NCI-H82 treated with DMSO at 0.1 percent for 48 hours (cell line): ENCODE measurements at regions not wholly inside any gene's neighbourhood (a gene's known extent, or its start where the extent isn't known, plus 50 kb on each side); places are given as distances from the start of the nearest gene placed in this dataset.
"Not testable (repeated sequence)": the region's sequence is repeated elsewhere in the genome, so short reads cannot be mapped to it uniquely, and the experiment has no call there.

Experiments used
- DNase-seq: peaks from one replicate; lab custom pipeline; 2025; ENCODE audit not compliant: unreplicated experiment; lab: John Stamatoyannopoulos, UW

DNA sequence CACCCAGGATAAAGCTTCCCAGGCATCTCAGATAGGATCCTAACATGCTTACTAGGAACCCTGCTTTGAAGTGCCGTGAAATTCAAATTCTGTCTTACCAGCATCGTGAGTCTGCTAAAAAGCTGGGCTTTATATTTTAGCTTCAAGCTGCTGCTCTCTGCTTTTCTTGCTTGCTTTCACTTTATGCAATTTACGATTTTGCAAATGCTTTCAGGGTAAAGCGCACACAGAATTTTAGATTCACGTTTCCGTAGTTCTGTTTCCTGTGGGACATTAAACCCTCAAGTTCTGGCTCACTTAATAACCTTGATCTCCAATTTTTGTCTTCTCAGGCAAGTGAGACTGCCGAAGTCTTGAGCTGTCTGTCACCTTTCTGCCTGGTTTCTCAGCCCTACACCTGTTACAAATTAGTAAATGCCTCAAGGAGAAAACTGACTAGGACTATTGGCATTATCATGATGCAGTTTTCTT is 170.5 kb upstream of the TGFBR2 start:
- DNase-seq = no peak

DNA sequence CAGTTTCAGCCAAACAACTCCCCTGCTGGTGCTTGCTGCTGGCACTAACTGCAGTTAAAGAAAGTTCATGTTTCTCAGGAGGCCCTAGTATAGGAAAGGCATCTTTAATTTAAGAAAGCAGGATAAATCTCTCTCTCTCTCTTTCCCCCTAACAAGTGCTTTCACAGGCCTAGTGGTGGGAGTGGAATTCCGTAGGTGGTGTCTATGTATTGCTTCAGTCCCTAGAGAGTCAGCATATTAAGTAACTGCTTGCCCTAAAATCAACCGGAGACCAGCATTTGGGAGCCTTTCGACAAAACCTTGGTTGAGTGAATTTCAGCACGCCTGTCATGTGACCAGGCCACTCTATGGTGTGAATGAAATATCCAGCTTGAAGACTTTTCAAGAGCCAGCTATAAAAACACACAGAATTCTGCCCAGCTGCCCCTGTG is 169.2 kb upstream of the TGFBR2 start:
- no peak for DNase-seq

DNA sequence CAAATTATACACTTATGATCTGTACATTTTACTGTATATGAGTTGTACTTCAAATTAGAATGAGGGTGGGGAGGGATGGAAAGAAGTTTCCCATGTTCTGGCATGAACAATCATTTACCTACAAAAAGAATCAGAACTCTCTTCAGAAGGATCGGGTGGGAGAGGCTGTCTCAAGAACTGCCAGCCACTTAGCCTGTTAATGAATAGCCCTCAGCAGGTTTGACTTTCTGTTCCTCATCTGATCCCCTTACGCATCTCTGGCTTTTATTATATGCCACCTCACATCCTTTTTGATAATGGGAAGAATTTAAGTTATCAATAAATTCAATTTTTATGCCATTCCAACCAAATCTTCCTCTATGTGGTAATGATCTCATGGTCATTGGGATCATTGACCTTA is 168.3 kb upstream of the TGFBR2 start:
- no peak for DNase-seq

DNA sequence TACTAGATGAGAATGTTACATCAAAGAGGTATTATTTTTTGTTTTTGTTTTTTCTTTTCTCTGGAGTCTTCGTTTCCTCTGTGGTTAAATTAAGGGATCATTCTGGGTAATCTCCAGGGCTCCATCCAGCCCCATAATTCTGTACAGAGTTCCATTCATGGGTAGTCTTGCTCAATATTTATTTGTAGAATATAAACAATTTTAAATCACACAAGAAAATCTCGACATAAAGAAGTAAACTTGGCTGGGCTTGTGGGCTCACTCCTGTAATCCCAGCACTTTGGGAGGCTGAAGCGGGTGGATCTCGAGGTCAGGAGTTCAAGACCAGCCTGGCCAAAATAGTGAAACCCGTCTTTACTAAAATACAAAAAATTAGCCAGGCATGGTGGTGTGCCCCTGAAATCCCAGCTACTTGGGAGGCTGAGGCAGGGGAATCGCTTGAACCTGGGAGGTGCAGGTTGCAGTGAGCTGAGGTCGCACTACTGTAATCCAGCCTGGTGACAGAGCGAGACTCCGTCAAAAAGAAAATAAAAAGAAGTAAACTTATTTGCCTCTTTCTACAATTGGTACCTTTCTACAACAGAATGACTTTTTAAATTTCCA is 166.8 kb upstream of the TGFBR2 start:
- no peak for DNase-seq

GRCh38 chr3:30440147-30440604 is 166.2 kb upstream of the TGFBR2 start:
- DNase-seq = no peak

DNA sequence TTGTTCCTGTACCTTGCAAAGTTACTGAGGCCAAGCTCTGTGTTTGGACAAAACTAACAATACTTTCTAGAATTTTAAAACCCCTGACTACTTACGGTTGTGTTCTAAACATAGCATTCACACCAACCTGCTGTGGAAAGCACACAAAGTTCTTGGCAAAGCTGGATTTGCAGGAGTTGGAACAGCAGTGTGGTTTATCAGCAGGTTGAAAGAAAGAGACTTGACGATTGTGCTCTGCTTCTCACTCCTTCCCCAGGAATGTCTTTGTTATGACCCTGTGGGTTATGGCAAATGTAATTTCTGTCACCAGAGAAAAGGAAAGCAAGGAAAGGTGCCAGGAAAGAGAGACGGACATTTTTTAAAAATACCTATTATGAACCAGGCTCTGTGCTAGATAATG is 165.5 kb upstream of the TGFBR2 start:
- no peak for DNase-seq

DNA sequence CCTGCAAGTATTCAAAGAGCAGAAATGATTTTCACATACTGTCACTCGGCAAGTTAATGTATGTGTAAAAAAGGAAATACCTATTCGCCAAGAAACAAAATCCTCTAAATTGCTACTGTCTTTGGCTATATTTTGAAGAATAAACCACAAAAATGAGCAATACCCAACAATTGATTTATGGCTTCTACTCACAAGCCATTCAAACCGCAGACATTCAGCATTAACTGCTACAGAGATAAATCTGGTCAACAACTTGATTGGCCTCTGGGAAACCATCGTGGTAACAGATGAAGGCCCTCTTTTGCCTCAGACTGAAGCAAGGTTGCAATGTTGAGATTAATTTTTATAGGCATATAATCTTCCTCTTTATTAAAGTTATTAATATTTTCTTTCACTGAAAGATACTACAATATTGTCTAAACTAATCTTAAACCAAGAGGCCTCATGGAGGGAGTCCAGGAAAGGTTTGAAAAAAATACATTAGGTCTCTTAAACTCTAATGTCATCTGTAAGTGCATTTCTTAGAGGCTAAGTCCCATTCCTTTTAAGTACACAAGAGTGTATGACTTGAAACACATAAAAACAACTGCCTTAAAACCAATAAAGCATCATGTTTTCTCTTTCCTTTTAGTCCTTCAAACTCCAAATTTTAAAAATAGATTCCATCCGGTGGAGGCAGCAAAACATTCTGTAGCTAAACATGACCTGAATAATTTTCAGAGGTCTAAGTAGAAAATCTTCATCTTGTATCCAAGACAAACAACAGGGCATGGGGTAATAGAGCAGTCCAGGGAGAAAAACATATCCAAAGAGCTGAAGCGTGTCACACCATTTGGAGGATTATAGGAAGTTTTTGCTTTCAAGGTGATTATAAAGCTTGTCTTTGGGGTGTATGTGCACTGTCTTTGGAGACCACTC is 162.4 kb upstream of the TGFBR2 start:
- DNase-seq = no peak

DNA sequence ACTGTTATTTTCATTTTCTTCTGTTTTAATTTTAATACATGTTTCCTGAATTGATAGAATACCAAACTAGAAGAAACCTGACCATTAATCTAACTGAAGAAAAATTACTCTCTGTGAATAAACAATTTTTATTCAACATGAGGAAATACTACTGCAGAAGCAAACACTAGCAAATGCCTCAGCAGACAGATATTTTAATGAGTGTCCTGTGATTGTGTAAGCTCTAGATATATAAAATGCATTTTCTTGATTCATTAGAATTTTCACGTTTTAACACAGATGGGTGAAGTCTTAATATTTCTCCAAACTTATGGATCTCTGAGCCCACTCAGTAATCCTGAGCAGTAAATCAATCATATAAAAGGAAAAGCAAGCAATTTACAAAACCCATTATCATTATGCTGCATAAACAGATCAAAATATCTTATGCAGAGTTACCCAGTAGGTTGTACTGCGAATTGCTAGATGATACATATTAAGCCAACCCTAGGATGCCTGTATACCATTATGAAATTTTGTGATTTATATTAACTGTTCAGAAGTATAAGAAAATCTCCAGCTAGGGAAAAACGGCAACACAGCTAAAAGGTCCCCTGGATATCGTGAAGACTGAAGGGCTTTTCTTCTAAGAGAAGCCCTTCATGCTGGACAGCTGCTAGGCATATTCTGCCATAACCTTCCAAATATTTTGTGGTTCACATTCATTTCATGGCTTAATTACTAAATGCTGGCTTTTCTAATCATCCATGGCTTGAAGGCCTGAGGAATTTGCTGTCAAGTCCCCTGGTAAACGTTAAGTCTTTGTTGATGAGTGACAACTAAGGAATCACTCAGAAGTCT is 157.7 kb upstream of the TGFBR2 start:
- no peak for DNase-seq

GRCh38 chr3:30449290-30449632 is 157.1 kb upstream of the TGFBR2 start:
- DNase-seq = no peak

DNA sequence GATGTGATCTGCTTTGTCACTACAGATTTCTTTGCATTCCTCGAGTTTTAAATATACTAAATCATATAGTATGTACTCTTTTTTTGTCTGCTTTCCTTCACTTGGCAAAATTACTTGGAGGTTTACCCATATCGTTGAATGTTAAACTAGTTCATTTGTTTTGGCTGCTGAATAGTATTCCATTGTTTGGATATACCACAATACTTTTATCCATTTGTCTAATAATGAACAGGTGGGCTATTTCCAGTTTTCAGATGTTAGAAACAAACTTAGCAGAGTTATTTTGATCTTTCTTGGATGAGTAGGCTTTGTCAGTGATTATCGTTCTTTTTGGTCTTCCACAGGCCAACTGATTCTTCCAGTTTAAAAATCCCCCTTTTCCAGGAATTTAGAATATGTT is 154.0 kb upstream of the TGFBR2 start:
- no peak for DNase-seq

DNA sequence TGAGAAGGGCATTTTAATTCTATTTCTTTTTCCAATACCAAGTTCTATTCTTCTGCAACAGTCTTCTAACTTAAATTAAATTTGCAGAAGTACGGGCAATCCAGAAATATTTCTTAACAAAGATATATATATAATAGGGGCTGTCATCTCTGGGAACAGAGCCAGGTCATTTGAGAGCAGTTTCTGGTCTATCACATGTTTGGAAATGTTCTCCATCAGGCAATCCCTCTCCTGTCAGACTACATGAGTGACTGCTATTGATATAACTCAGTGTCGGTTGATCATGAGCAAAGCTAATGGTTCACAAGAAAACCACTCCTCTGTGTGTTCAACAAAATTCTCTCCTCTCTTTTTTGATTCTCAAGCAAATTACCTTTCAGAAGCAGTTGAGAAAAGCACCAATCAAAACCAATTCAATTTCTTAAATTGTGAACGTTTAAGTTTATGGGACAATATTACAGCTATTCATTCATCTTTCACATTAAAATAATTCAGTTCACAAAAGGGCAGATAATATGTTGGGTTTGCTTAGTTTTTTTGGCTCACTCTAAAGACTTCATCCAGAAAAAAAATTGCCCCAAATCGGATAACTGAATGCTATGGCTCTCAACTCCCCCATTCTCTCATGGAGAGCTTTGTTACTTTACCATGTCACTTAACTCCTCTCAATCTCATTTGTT is 152.9 kb upstream of the TGFBR2 start:
- no peak for DNase-seq

GRCh38 chr3:30454636-30455035 is 151.8 kb upstream of the TGFBR2 start:
- DNase-seq = no peak

GRCh38 chr3:30455112-30455511 is 151.3 kb upstream of the TGFBR2 start:
- not testable (repeated sequence) for DNase-seq

GRCh38 chr3:30455840-30456239 is 150.6 kb upstream of the TGFBR2 start:
- no peak for DNase-seq

DNA sequence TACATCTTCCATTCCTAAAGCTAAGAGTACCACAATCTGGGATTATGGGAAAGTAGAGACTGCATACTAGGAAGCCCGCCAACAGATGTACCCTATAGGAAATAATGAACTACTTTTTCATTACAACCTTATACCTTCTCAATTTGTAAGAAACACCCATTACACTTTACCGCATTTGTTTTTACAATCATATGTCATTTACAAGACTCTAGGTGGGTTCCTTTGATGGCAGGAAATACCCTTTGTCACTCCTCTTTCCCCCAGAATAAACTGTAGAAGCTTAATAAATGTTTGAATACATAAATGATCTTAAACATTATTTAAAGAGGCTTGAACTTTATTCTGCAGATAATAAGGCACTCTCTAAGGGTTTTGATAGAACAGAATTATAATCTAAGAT is 150.1 kb upstream of the TGFBR2 start:
- DNase-seq = no peak

- DNase-seq = no peak
These were observed 149.3 kb upstream of the TGFBR2 start for GRCh38 chr3:30457081-30457480.

- DNase-seq = no peak
These were observed 148.7 kb upstream of the TGFBR2 start for GRCh38 chr3:30457726-30458125.

DNA sequence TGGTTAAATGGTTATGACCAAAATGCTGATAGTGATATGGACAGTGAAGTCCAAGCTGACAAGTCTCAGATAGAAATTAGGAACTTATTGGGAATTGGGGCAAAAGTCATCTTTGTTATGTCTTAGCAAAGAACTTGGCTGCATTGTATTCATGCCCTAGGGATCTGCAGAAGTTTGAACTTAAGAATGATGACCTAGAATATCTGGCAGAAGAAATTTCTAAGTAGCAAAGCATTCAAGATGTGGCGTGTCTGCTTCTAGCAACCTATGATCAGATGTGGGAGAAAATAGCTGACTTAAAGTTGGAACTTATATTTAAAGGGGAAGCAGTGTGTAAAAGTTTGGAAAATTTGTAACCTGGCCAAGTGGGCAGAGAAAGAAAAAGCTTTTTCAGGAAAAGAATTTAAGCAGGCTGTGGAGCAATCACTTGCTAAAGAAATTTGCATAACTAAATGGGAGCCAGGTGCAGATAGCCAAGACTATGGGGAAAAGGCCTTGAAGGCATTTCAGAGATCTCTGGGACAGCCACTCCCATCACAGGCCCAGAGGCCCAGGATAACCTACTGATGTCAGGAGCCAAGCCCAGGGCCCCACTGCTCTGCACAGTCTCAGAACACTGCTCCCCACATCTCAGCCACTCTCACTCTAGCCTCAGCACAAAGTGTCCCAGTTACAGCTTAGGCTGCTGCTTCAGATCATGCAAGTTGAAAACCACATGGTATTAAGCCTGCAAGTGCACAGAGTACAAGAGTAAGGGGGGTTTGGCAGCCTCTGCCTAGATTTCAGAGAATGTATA is 147.8 kb upstream of the TGFBR2 start:
- DNase-seq = no peak

DNA sequence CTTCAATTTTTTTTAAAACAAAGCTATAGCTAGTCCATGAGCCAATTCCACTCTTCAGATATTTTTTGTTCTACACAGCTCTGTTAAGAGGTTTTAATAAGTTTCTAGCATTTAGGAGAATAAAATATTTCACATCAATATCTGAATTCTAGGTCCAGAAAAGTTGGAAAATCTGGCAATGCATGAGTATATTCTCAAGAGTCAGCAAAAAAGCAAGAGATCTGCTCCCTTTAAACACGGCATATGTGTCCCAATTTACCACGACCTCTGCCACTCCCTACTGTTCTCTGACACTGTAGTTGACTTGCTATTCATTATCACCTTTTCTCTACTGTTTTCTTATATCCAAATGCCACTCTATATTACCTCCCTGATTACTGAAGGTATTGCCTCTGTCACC is 145.1 kb upstream of the TGFBR2 start:
- no peak for DNase-seq
